CD4-positive, alpha-beta T cell treated with Interleukin-12 subunit alpha and Interleukin-12 subunit beta, for 1 hour (primary cell): ENCODE measurements at regions not wholly inside any gene's neighbourhood (a gene's known extent, or its start where the extent isn't known, plus 50 kb on each side); places are given as distances from the start of the nearest gene placed in this dataset.

ENCODE experiments used
- DNase-seq: peaks from one replicate; pipeline ENCODE4 v3.0.0-alpha.2; 2020

- no peak for DNase-seq
Observed at GRCh38 chr5:165508861-165509260, 2003.4 kb downstream of the MAT2B start.

DNA sequence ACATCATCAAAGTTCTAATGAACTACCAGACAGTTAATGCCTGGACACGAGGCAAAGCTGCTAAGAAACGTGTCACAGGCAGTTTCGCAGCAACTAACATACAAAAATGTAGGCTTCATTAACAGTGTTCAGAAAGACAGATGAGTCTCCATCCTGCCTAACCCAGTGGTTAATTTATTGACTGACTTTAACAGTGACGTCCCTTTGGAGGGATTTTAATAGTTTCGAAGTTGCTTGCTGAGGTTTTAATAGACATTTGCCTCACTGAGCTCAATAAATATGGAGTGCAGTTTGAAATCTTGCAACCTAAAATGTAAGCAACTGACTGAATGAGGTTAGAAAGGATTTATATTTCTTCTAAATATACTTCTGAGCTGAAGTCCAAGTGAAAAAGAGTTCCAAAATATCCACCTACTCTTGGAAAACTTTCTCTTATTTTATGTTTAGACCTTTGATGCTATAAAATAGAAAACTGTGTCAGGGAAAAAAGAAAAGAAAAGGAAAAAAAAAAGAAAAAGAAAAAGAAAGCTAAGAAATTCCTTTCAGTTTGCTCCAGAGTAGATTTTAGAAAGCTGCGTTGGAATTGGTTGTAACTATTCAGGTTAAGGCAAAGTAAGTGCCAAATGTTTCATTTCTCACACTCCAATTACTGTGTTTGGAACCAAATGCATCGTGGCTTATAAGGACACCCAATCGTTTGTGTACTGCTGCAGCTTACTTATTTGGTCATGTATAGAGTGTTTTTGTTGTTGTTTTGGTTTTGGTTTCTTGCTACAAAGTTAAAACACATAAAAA, 2016.6 kb downstream of the MAT2B start:
- no peak for DNase-seq

DNA sequence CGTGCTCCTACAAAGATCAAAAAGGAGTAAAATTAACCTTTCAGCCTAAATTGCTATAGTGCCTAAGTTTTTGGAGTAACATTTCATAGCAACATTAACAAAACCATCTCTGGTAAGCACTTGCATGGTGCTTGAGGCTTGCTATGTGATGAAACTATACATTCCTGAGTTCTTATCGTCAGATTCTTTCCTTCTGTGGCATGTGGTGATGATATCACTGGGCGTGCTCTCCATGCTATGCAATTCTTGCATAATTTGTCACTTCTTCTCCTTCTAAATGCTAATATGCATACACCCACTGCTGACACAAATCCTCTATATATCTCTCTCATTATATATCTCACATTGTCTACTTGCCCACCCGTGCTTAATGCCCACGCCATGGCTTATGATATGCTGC, 2019.9 kb downstream of the MAT2B start:
- DNase-seq: no peak

- no peak for DNase-seq
Observed at GRCh38 chr5:165526357-165526756, 2020.9 kb downstream of the MAT2B start.

- DNase-seq: no peak
Observed at GRCh38 chr5:165527577-165527976, 2022.2 kb downstream of the MAT2B start.

- no peak for DNase-seq
Observed at GRCh38 chr5:165538065-165538464, 2032.6 kb downstream of the MAT2B start.

GRCh38 chr5:165559645-165560044, 2054.2 kb downstream of the MAT2B start:
- DNase-seq: no peak

- DNase-seq: no peak
Observed at GRCh38 chr5:165560648-165561047, 2055.2 kb downstream of the MAT2B start.

DNA sequence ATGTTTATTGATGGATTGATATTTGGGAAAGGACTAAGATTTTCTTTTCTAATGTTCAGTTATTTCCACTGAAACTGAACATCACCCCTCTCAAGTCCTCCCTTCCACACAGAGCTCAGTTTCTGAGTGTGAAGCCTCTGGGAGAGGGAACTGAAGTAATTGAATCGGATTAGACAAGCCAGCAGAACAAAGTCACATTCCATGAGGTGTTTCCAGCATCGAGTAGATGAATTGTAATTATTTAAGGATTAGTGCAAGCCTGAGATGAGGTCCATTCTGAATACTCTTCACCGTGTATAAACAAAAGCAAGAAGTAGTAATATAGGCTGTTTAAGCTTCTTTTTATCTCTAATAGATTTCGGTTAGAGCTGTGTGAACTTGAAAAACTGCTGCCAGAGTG, 2060.5 kb downstream of the MAT2B start:
- DNase-seq: no peak

DNA sequence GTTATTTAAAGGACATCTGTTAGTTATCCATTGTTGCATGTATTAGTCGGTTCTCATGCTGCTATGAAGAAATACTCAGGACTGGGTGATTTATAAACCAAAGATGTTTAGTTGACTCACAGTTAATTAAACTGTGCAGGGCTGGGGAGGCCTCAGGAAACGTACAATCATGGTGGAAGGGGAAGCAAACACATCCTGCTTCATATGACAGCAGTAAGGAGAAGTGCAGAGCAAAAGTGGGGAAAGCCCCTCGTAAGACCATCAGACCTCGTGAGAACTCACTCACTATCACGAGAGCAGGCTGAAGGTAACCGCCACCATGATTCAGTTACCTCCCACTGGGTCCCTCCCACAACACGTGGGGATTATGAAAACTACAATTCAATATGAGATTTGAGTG, 2064.1 kb downstream of the MAT2B start:
- no peak for DNase-seq

DNA sequence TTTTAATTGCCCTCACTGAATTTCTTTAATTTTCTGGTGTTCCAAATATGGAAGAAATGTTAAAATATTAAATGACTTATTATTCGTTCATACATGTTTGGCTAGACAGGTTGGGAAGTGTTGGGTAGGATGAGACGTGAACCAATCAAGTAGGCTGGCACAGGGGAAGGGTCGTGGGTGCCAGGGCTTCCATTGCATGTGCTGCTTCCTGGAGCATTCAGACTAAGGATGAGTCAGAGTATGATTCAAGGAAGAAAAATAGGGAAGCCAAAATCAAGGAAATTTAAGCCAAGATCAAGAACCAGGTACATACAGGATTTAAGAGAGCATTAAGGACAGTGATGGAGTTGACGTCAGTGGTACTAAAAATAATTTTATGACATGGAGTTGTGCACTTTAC, 2068.0 kb downstream of the MAT2B start:
- DNase-seq: no peak

- DNase-seq: no peak
Observed at GRCh38 chr5:165574100-165574499, 2068.7 kb downstream of the MAT2B start.

GRCh38 chr5:165576678-165577275, 2071.4 kb downstream of the MAT2B start:
- no peak for DNase-seq

DNA sequence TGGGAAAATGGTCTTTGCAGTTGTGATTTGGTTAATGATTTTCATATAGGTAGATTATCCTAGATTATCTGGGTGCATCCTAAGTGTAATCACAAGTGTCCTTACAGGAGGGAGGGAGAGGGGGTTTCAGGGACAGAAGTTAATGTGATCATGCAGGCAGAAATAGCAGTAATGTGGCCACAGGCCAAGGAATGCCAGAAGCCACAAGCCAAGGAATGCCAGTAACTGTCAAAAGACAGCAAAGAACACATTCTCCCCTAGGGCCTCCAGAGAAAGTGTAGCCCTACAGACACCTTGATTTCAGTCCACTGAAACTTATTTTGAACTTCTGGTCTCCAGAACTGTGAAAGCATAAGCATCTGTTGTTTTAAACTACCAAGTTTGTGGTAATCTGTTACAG, 2074.5 kb downstream of the MAT2B start:
- DNase-seq: no peak

GRCh38 chr5:165594693-165595092, 2089.3 kb downstream of the MAT2B start:
- no peak for DNase-seq

GRCh38 chr5:165602529-165602928, 2097.1 kb downstream of the MAT2B start:
- DNase-seq: no peak

GRCh38 chr5:165607026-165607425, 2101.6 kb downstream of the MAT2B start:
- DNase-seq: no peak

DNA sequence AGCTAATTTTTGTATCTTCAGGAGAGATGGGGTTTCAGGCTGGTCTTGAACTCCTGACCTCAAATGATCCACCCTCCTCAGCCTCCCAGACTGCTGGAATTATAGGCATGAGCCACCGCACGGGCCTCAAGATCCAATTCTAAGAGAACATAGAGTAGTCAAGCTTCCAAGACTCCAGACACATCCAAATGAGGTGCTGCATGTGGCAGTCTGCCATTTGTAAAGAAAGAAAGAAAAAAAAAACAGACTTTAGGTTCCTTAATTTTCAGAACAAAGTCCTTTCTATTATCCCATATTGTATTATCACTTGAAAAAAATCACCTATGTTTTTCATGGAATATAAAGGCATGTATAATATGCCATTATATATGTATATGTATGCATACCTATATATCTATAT, 2104.5 kb downstream of the MAT2B start:
- no peak for DNase-seq

GRCh38 chr5:165616490-165617405, 2111.3 kb downstream of the MAT2B start:
- no peak for DNase-seq

DNA sequence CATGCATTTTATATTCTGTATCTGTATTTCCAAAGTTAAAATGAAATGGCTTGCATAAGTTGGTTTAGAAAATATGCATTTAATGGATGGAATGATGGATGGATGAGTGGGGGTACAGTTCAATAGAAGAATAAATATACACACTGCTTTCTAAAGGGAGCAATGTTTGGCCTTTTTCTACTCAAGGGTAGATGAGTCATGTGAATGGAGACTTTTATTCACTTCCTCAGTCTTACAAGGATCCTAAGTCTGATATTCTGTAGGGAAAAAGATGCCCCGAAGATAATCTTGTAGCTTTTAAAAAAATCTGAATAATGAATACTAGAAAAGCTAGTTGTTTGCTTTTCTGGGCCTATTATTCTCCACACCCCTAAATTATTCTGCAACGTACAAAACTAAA, 2112.1 kb downstream of the MAT2B start:
- DNase-seq: no peak

DNA sequence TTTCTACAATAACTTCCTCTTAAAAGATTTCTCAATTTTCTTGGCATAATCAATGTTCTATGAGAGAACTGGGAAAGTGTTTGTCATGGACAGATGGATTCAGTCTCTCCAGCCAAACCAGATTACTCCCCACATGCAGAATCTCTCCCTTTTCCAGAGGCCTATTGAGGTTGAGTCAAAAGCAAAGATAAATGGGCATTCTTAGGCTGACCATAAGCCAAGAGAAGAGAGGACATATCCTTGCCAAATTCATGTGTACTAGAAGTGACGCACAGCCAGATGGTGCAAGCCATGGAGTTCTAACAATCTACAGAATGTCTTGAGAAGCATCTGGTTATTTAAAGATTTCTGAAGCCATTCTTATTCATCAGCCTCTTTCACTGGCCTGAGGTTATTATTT, 2115.0 kb downstream of the MAT2B start:
- no peak for DNase-seq

GRCh38 chr5:165622864-165623536, 2117.6 kb downstream of the MAT2B start:
- DNase-seq: no peak
